ENCODE measurements at regions not wholly inside any gene's neighbourhood (a gene's known extent, or its start where the extent isn't known, plus 50 kb on each side); places are given as distances from the start of the nearest gene placed in this dataset.

DNA sequence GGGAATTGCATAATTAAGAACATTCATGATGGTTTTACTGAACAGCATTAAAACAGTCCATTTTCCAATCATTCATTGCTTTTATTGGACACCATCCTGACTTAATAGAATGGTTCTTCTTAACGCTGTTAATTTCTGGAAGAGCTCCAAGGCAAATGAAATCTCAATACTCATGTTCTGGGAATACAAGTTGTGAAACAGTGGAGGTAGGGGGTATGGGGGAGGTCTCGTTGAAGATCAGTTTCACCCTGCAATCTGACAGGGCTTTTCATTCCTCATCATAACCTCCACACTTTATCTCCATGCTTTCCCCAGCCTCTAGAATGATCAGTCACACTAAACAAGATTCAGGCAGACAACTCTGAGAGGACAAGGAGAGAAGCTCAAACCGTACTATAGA, 113.6 kb downstream of the ETAA1 start:
- WGBS, 2 donors (ENCODE audit: extremely low coverage in 2 of 2, insufficient read length in 2 of 2, insufficient replicate concordance in 1 of 2), result no CpG with 5 or more reads among the region's 3 CpGs
- Histone ChIP-seq H3K9me3 (replicated peaks in 1 of 2; ENCODE audit: control insufficient read depth in 2 of 2, insufficient read depth in 1 of 2, low read depth in 1 of 2, low read length in 2 of 2) (no peaks in the 10 kb centered on the region), H2BK120ac (ENCODE audit: low read depth, low read length) (no peak overlapping the region), H4K8ac (ENCODE audit: low read depth, low read length) (no peak overlapping the region), H3K23ac (ENCODE audit: low read depth, low read length, poor library complexity) (no peak overlapping the region), H3K4ac (ENCODE audit: low read length) (no peak overlapping the region), H2BK5ac (ENCODE audit: low read length) (no peak overlapping the region), H3K4me2 (ENCODE audit: insufficient read depth, low read length, poor library complexity, severe bottlenecking) (no peak overlapping the region), H4K91ac (ENCODE audit: low read depth, low read length, poor library complexity) (no peak overlapping the region), H3K36me3 (replicated peaks in 1 of 2; ENCODE audit: control insufficient read depth in 2 of 2, insufficient read depth in 2 of 2, low read length in 2 of 2) (no peaks in the 10 kb centered on the region), H3K27me3 (ENCODE audit: control insufficient read depth in 3 of 3, insufficient read depth in 3 of 3, low read depth in 1 of 3, low read length in 3 of 3) (no peaks in the 10 kb centered on the region), H3K9ac (ENCODE audit: low read depth, low read length, poor library complexity) (no peak overlapping the region), H3K4me1 (ENCODE audit: control insufficient read depth in 2 of 2, insufficient read depth in 1 of 2, low read depth in 1 of 2, low read length in 2 of 2) (no peaks in the 10 kb centered on the region), H3K27ac (replicated peaks; ENCODE audit: low read length) (no peak overlapping the region), H2AFZ (ENCODE audit: low read length) (no peak overlapping the region), H2AK5ac (ENCODE audit: low read depth, low read length) (no peak overlapping the region), H2BK12ac (ENCODE audit: low read length) (no peak overlapping the region), H3K14ac (ENCODE audit: low read length) (no peak overlapping the region), H2BK15ac (ENCODE audit: low read length) (no peak overlapping the region), H3K18ac (ENCODE audit: low read length) (no peak overlapping the region), H3K79me1 (ENCODE audit: low read depth, low read length) (no peaks in the 10 kb centered on the region), H3K4me3 (ENCODE audit: low read length in 2 of 2) (no peak overlapping the region)
- DNase-seq (ENCODE audit: low spot score), result no peak

DNA sequence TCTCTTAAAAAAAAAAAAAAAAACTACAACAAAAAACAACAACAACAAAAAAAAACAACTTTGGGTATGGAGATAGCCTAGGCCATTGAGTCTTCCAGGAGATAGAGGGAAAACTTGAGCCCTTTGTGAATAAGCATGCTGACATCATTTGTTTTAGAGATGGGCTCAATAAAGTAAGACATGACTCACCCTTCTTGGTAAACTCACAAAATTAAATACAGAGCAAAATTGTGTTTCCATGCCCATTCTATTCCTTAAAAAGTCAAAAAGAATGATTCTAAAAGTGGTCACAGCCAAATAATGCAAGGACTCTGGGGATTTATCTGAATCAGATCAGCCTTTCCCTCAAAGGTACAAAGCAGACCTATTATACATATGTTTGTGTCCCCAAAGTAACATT, 117.4 kb downstream of the ETAA1 start:
- Histone ChIP-seq H3K4me3 (ENCODE audit: low read length in 2 of 2) (no peak overlapping the region), H3K4me1 (ENCODE audit: control insufficient read depth in 2 of 2, insufficient read depth in 1 of 2, low read depth in 1 of 2, low read length in 2 of 2) (no peaks in the 10 kb centered on the region), H3K18ac (ENCODE audit: low read length) (no peak overlapping the region), H3K4me2 (ENCODE audit: insufficient read depth, low read length, poor library complexity, severe bottlenecking) (no peak overlapping the region), H3K14ac (ENCODE audit: low read length) (no peak overlapping the region), H3K23ac (ENCODE audit: low read depth, low read length, poor library complexity) (no peak overlapping the region), H4K91ac (ENCODE audit: low read depth, low read length, poor library complexity) (no peak overlapping the region), H2BK15ac (ENCODE audit: low read length) (no peak overlapping the region), H3K4ac (ENCODE audit: low read length) (no peak overlapping the region), H3K9ac (ENCODE audit: low read depth, low read length, poor library complexity) (no peak overlapping the region), H2BK120ac (ENCODE audit: low read depth, low read length) (no peak overlapping the region), H3K36me3 (replicated peaks in 1 of 2; ENCODE audit: control insufficient read depth in 2 of 2, insufficient read depth in 2 of 2, low read length in 2 of 2) (no peaks in the 10 kb centered on the region), H3K79me1 (ENCODE audit: low read depth, low read length) (no peaks in the 10 kb centered on the region), H4K8ac (ENCODE audit: low read depth, low read length) (no peak overlapping the region), H2BK5ac (ENCODE audit: low read length) (no peak overlapping the region), H2AK5ac (ENCODE audit: low read depth, low read length) (no peak overlapping the region), H3K9me3 (replicated peaks in 1 of 2; ENCODE audit: control insufficient read depth in 2 of 2, insufficient read depth in 1 of 2, low read depth in 1 of 2, low read length in 2 of 2) (no peaks in the 10 kb centered on the region), H2BK12ac (ENCODE audit: low read length) (no peak overlapping the region), H3K27me3 (ENCODE audit: control insufficient read depth in 3 of 3, insufficient read depth in 3 of 3, low read depth in 1 of 3, low read length in 3 of 3) (no peaks in the 10 kb centered on the region), H3K27ac (replicated peaks; ENCODE audit: low read length) (no peak overlapping the region), H2AFZ (ENCODE audit: low read length) (no peak overlapping the region)
- no peak for DNase-seq (ENCODE audit: low spot score)

DNA sequence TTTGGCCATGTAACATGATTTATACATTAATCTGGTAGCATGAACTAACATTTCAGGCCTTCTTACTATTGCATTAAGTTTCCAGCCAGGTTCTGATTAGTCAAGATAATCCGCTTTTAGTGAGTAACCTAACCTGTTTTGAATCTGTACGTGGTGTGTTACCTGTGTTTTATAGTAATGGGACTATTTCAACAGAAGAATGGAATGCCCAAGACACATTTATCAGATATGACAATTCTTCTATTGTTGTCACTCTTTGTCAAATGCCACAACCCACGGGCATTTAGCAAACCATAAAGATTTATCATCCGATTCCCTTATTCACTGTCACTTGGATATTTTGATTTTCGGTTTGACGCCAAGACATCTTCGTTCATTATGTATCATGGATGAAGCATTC, 117.9 kb downstream of the ETAA1 start:
- H2AFZ ChIP-seq (ENCODE audit: low read length), result no peak overlapping the region
- DNase-seq (ENCODE audit: low spot score), result no peak
- no peak overlapping the region for H3K4me2 ChIP-seq (ENCODE audit: insufficient read depth, low read length, poor library complexity, severe bottlenecking)
- no peaks in the 10 kb centered on the region for H3K4me1 ChIP-seq (ENCODE audit: control insufficient read depth in 2 of 2, insufficient read depth in 1 of 2, low read depth in 1 of 2, low read length in 2 of 2)
- no peak overlapping the region for H4K8ac ChIP-seq (ENCODE audit: low read depth, low read length)
- no peak overlapping the region for H3K4me3 ChIP-seq (ENCODE audit: low read length in 2 of 2)
- H3K23ac ChIP-seq (ENCODE audit: low read depth, low read length, poor library complexity), result no peak overlapping the region
- no peak overlapping the region for H4K91ac ChIP-seq (ENCODE audit: low read depth, low read length, poor library complexity)
- no peak overlapping the region for H3K27ac ChIP-seq (replicated peaks; ENCODE audit: low read length)
- no peak overlapping the region for H2BK15ac ChIP-seq (ENCODE audit: low read length)
- H3K4ac ChIP-seq (ENCODE audit: low read length), result no peak overlapping the region
- H2BK120ac ChIP-seq (ENCODE audit: low read depth, low read length), result no peak overlapping the region
- no peaks in the 10 kb centered on the region for H3K27me3 ChIP-seq (ENCODE audit: control insufficient read depth in 3 of 3, insufficient read depth in 3 of 3, low read depth in 1 of 3, low read length in 3 of 3)
- no peak overlapping the region for H3K9ac ChIP-seq (ENCODE audit: low read depth, low read length, poor library complexity)
- H2BK5ac ChIP-seq (ENCODE audit: low read length), result no peak overlapping the region
- H3K79me1 ChIP-seq (ENCODE audit: low read depth, low read length), result no peaks in the 10 kb centered on the region
- no peak overlapping the region for H2BK12ac ChIP-seq (ENCODE audit: low read length)
- H3K36me3 ChIP-seq (replicated peaks in 1 of 2; ENCODE audit: control insufficient read depth in 2 of 2, insufficient read depth in 2 of 2, low read length in 2 of 2), result no peaks in the 10 kb centered on the region
- H2AK5ac ChIP-seq (ENCODE audit: low read depth, low read length), result no peak overlapping the region
- H3K9me3 ChIP-seq (replicated peaks in 1 of 2; ENCODE audit: control insufficient read depth in 2 of 2, insufficient read depth in 1 of 2, low read depth in 1 of 2, low read length in 2 of 2), result no peaks in the 10 kb centered on the region
- WGBS, 2 donors (ENCODE audit: extremely low coverage in 2 of 2, insufficient read length in 2 of 2, insufficient replicate concordance in 1 of 2), result no CpG with 5 or more reads among the region's 7 CpGs
- no peak overlapping the region for H3K14ac ChIP-seq (ENCODE audit: low read length)
- H3K18ac ChIP-seq (ENCODE audit: low read length), result no peak overlapping the region

DNA sequence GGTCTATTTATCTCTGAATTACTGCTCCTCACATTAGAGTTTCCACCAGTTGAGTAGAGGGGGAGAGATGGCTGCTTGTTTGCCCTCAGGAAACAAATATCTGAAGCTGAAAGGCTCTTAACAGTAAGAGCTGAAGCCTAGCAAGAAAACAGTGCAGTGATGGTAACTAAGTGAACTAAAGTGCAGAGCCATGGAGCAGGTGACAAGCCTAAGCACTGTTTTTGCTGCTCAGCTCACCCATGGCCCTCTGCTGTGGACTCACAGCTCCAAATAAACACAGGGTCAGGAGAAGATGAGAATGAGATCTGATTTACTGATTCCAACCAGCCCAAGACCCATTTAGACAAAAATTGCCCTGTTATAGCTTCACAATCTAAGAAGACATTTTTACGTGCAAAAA, 118.4 kb downstream of the ETAA1 start:
- no peak overlapping the region for H3K14ac ChIP-seq (ENCODE audit: low read length)
- no peak overlapping the region for H3K23ac ChIP-seq (ENCODE audit: low read depth, low read length, poor library complexity)
- no peak overlapping the region for H2BK120ac ChIP-seq (ENCODE audit: low read depth, low read length)
- H3K36me3 ChIP-seq (replicated peaks in 1 of 2; ENCODE audit: control insufficient read depth in 2 of 2, insufficient read depth in 2 of 2, low read length in 2 of 2), result no peaks in the 10 kb centered on the region
- no peak overlapping the region for H3K18ac ChIP-seq (ENCODE audit: low read length)
- H2BK5ac ChIP-seq (ENCODE audit: low read length), result no peak overlapping the region
- H4K8ac ChIP-seq (ENCODE audit: low read depth, low read length), result no peak overlapping the region
- no peak overlapping the region for H2AK5ac ChIP-seq (ENCODE audit: low read depth, low read length)
- H3K27ac ChIP-seq (replicated peaks; ENCODE audit: low read length), result no peak overlapping the region
- no peak for DNase-seq (ENCODE audit: low spot score)
- no peaks in the 10 kb centered on the region for H3K27me3 ChIP-seq (ENCODE audit: control insufficient read depth in 3 of 3, insufficient read depth in 3 of 3, low read depth in 1 of 3, low read length in 3 of 3)
- no peaks in the 10 kb centered on the region for H3K9me3 ChIP-seq (replicated peaks in 1 of 2; ENCODE audit: control insufficient read depth in 2 of 2, insufficient read depth in 1 of 2, low read depth in 1 of 2, low read length in 2 of 2)
- H3K4ac ChIP-seq (ENCODE audit: low read length), result no peak overlapping the region
- H2BK15ac ChIP-seq (ENCODE audit: low read length), result no peak overlapping the region
- no peak overlapping the region for H3K9ac ChIP-seq (ENCODE audit: low read depth, low read length, poor library complexity)
- H3K4me2 ChIP-seq (ENCODE audit: insufficient read depth, low read length, poor library complexity, severe bottlenecking), result no peak overlapping the region
- no peak overlapping the region for H2AFZ ChIP-seq (ENCODE audit: low read length)
- H3K4me1 ChIP-seq (ENCODE audit: control insufficient read depth in 2 of 2, insufficient read depth in 1 of 2, low read depth in 1 of 2, low read length in 2 of 2), result no peaks in the 10 kb centered on the region
- no CpG with 5 or more reads among the region's 1 CpG for WGBS, 2 donors (ENCODE audit: extremely low coverage in 2 of 2, insufficient read length in 2 of 2, insufficient replicate concordance in 1 of 2)
- H3K79me1 ChIP-seq (ENCODE audit: low read depth, low read length), result no peaks in the 10 kb centered on the region
- no peak overlapping the region for H3K4me3 ChIP-seq (ENCODE audit: low read length in 2 of 2)
- no peak overlapping the region for H2BK12ac ChIP-seq (ENCODE audit: low read length)
- H4K91ac ChIP-seq (ENCODE audit: low read depth, low read length, poor library complexity), result no peak overlapping the region
